HEK293T (cell line): ENCODE measurements at regions not wholly inside any gene's neighbourhood (a gene's known extent, or its start where the extent isn't known, plus 50 kb on each side); places are given as distances from the start of the nearest gene placed in this dataset.

ENCODE experiments used
- CTCF ChIA-PET: fragments of 350-600 bp; formaldehyde crosslinking; extraction: SDS; loops from one replicate; lab custom pipeline; 2021; ENCODE audit warnings: antibody characterized with exemption, inconsistent platforms; lab: Yijun Ruan, JAX
- POLR2A ChIA-PET: fragments of 350-600 bp; formaldehyde crosslinking; extraction: SDS; loops from one replicate; lab custom pipeline; 2020; ENCODE audit warnings: antibody characterized with exemption, inconsistent platforms; lab: Yijun Ruan, JAX
- DNase-seq: peaks from one replicate; pipeline ENCODE4 v3.0.0; 2012; ENCODE audit warnings: mixed read lengths; ENCODE audit errors: extremely low spot score
- ARNT ChIP-seq: fragments of 450-650 bp; IDR thresholded peaks from 2 replicates; pipeline ENCODE4 v1.6.1; 2017; ENCODE audit warnings: mild to moderate bottlenecking
- BHLHE40 ChIP-seq: fragments of 450-650 bp; IDR thresholded peaks from 2 replicates; pipeline ENCODE4 v1.6.1; 2016; ENCODE audit warnings: mild to moderate bottlenecking, moderate library complexity, borderline replicate concordance
- CTBP1 ChIP-seq: fragments of 450-650 bp; IDR thresholded peaks from 2 replicates; pipeline ENCODE4 v1.6.1; 2016; ENCODE audit warnings: borderline replicate concordance
- ELF4 ChIP-seq: fragments of 450-650 bp; IDR thresholded peaks from 2 replicates; pipeline ENCODE4 v1.6.1; 2017; ENCODE audit warnings: antibody characterized with exemption
- FOXA1 ChIP-seq: fragments of 450-650 bp; IDR thresholded peaks from 2 replicates; pipeline ENCODE4 v1.6.1; 2016; ENCODE audit warnings: mild to moderate bottlenecking
- FOXK2 ChIP-seq: fragments of 450-650 bp; IDR thresholded peaks from 2 replicates; pipeline ENCODE4 v1.6.1; 2016; ENCODE audit warnings: mild to moderate bottlenecking
- FOXM1 ChIP-seq: fragments of 450-650 bp; IDR thresholded peaks from 2 replicates; pipeline ENCODE4 v1.6.1; 2017; ENCODE audit warnings: mild to moderate bottlenecking, borderline replicate concordance
- HDGF ChIP-seq: fragments of 450-650 bp; IDR thresholded peaks from 2 replicates; pipeline ENCODE4 v1.6.1; 2017; ENCODE audit warnings: antibody characterized with exemption, borderline replicate concordance
- L3MBTL2 ChIP-seq: fragments of 450-650 bp; conservative IDR thresholded peaks from 2 replicates; pipeline ENCODE4 v1.6.1; 2016; ENCODE audit warnings: mild to moderate bottlenecking
- LEF1 ChIP-seq: fragments of 450-650 bp; IDR thresholded peaks from 2 replicates; pipeline ENCODE4 v1.6.1; 2017; ENCODE audit warnings: mild to moderate bottlenecking, borderline replicate concordance
- NFRKB ChIP-seq: fragments of 450-650 bp; IDR thresholded peaks from 2 replicates; pipeline ENCODE4 v1.6.1; 2016; ENCODE audit warnings: mild to moderate bottlenecking, moderate library complexity
- PKNOX1 ChIP-seq: fragments of 450-650 bp; IDR thresholded peaks from 2 replicates; pipeline ENCODE4 v1.6.1; 2016
- SP1 ChIP-seq: fragments of 450-650 bp; IDR thresholded peaks from 2 replicates; pipeline ENCODE4 v1.6.1; 2017
- SUZ12 ChIP-seq: fragments of 450-650 bp; IDR thresholded peaks from 2 replicates; pipeline ENCODE4 v1.6.1; 2016; ENCODE audit warnings: mild to moderate bottlenecking
- TARDBP ChIP-seq: fragments of 450-650 bp; IDR thresholded peaks from 2 replicates; pipeline ENCODE4 v1.6.1; 2016
- ZNF384 ChIP-seq: fragments of 450-650 bp; IDR thresholded peaks from 2 replicates; pipeline ENCODE4 v1.6.1; 2016

- no peak for DNase-seq
- CTCF ChIA-PET = no interaction called here
- no peak for TF ChIP-seq BHLHE40
- TF ChIP-seq FOXK2 = no peak
- TF ChIP-seq FOXM1 = no peak
- no peak for TF ChIP-seq SP1
- no peak for TF ChIP-seq LEF1
- TF ChIP-seq TARDBP = no peak
- TF ChIP-seq ARNT = no peak
- TF ChIP-seq NFRKB = no peak
- no peak for TF ChIP-seq ELF4
- TF ChIP-seq FOXA1 = no peak
- no peak for TF ChIP-seq ZNF384
- TF ChIP-seq PKNOX1 = no peak
- TF ChIP-seq SUZ12 = no peak
- TF ChIP-seq HDGF = no peak
- TF ChIP-seq L3MBTL2 = no peak
- TF ChIP-seq CTBP1 = no peak
- POLR2A ChIA-PET = no interaction called here
Observed at GRCh38 chr13:94896719-94897317, 184.5 kb upstream of the SOX21 start.

GRCh38 chr13:94896238-94896637 lies 183.9 kb upstream of the SOX21 start:
- TF ChIP-seq SP1 (no peak), LEF1 (no peak), L3MBTL2 (no peak), SUZ12 (no peak), PKNOX1 (no peak), BHLHE40 (no peak), FOXK2 (no peak), NFRKB (no peak), ELF4 (no peak), HDGF (no peak), CTBP1 (no peak), FOXA1 (no peak), ZNF384 (no peak), TARDBP (no peak), ARNT (no peak), FOXM1 (no peak)
- no peak for DNase-seq
- ChIA-PET CTCF (no interaction called here), POLR2A (no interaction called here)

GRCh38 chr13:94886191-94886590 lies 173.8 kb upstream of the SOX21 start:
- TF ChIP-seq FOXA1 (no peak), SP1 (no peak), FOXK2 (no peak), ARNT (no peak), FOXM1 (no peak), HDGF (no peak), ELF4 (no peak), ZNF384 (no peak), PKNOX1 (no peak), LEF1 (no peak), SUZ12 (no peak), NFRKB (no peak), BHLHE40 (no peak), TARDBP (no peak), CTBP1 (no peak), L3MBTL2 (no peak)
- CTCF ChIA-PET = interaction anchor here (0.6 kb wide), 1 partner anchor 25 kb away, joined by 3 read pairs; no protein-coding TSS in a partner anchor
- no peak for DNase-seq
- POLR2A ChIA-PET = no interaction called here

- no peak for DNase-seq
- CTCF ChIA-PET = no interaction called here
- no peak for TF ChIP-seq CTBP1
- peak; percentile 42; the same call in 1 of the 2 replicates for TF ChIP-seq PKNOX1
- POLR2A ChIA-PET = no interaction called here
Observed at GRCh38 chr13:94880463-94880862, 168.1 kb upstream of the SOX21 start.

GRCh38 chr13:94878602-94879165 lies 166.3 kb upstream of the SOX21 start:
- POLR2A ChIA-PET = no interaction called here
- CTCF ChIA-PET = no interaction called here
- no peak for TF ChIP-seq SP1
- TF ChIP-seq ZNF384 = no peak
- TF ChIP-seq L3MBTL2 = no peak
- TF ChIP-seq FOXA1 = no peak
- no peak for TF ChIP-seq NFRKB
- no peak for TF ChIP-seq CTBP1
- no peak for TF ChIP-seq SUZ12
- TF ChIP-seq TARDBP = no peak
- TF ChIP-seq ELF4 = no peak
- TF ChIP-seq BHLHE40 = no peak
- TF ChIP-seq PKNOX1 = no peak
- no peak for TF ChIP-seq LEF1
- no peak for TF ChIP-seq FOXM1
- TF ChIP-seq ARNT = no peak
- TF ChIP-seq HDGF = no peak
- no peak for DNase-seq
